Gastrocnemius medialis (tissue), 4 donors: ENCODE measurements at regions not wholly inside any gene's neighbourhood (a gene's known extent, or its start where the extent isn't known, plus 50 kb on each side); places are given as distances from the start of the nearest gene placed in this dataset.

Experiments
- ATAC-seq, 2 donors: fragments of 150-250 bp; one replicate each; pipeline ENCODE4 v1.9.1; 2016
- DNase-seq, 2 donors: peaks; one replicate each; pipeline ENCODE4 v3.0.0-alpha.2; 2019
- H3K27ac ChIP-seq, 4 donors: fragments of 200-600 bp; sonication (generic); 1 replicate in 1 of 4; 2 replicates in 3 of 4; pipeline ENCODE4 v1.5.1; 2016 to 2018; ENCODE audit warnings: mild to moderate bottlenecking in 2 of 4, moderate library complexity in 1 of 4
- H3K27me3 ChIP-seq, 3 donors: fragments of 200-600 bp; sonication (generic) in 2 of 3; 1 replicate in 1 of 3; 2 replicates in 2 of 3; pipeline versions ENCODE4 v1.5.1 to v1.6.0; 2016 to 2019; ENCODE audit warnings: mild to moderate bottlenecking in 1 of 3, moderate library complexity in 1 of 3
- H3K36me3 ChIP-seq, 2 donors: fragments of 200-600 bp; sonication (generic) in 1 of 2; one replicate each; pipeline ENCODE4 v1.5.1; 2017 to 2018
- H3K4me1 ChIP-seq, 2 donors: fragments of 200-600 bp; sonication (generic) in 1 of 2; one replicate each; pipeline ENCODE4 v1.5.1; 2016 to 2017; ENCODE audit warnings: mild to moderate bottlenecking in 2 of 2
- H3K4me3 ChIP-seq, 4 donors: fragments of 200-600 bp; sonication (generic) in 3 of 4; 1 replicate in 1 of 4; 2 replicates in 3 of 4; pipeline ENCODE4 v1.5.1; 2016 to 2019; ENCODE audit warnings: mild to moderate bottlenecking in 2 of 4
- H3K9me3 ChIP-seq, 3 donors: fragments of 200-600 bp; sonication (generic) in 2 of 3; 1 replicate in 1 of 3; 2 replicates in 2 of 3; pipeline ENCODE4 v1.5.1; 2016 to 2019
- CTCF ChIP-seq, 5 experiments: fragments of 450-650 bp in 3 of 5; fragments of 200-600 bp in 2 of 5; sonication (generic) in 2 of 5; IDR thresholded peaks in 4 of 5; conservative IDR thresholded peaks in 1 of 5; 1 replicate in 4 of 5; 2 replicates in 1 of 5; pipeline ENCODE4 v1.5.1; 2016 to 2019; ENCODE audit warnings: antibody characterized with exemption in 5 of 5, mild to moderate bottlenecking in 3 of 5, moderate library complexity in 3 of 5
- POLR2A ChIP-seq, 2 donors: fragments of 450-650 bp; IDR thresholded peaks; one replicate each; pipeline ENCODE4 v1.6.1; 2017; ENCODE audit warnings: antibody characterized with exemption in 2 of 2, mild to moderate bottlenecking in 2 of 2, moderate library complexity in 2 of 2
- in situ Hi-C, 4 donors: fragments of 200-750 bp; cut with MboI; loops; one replicate each; pipeline versions ENCODE4 v1.15.0 to v1.8.0; 2017; ENCODE audit warnings: low sequenced_read_pairs in 4 of 4
- intact Hi-C: fragments of 100-400 bp; cut with DNase I; formaldehyde crosslinking; loops from one replicate; pipeline ENCODE4 v1.15.1; 2023; ENCODE audit warnings: low total_unique reads

- in situ Hi-C loops: loop anchor here in 2 of 4 donors (10.0 to 25.0 kb wide), 3 partner anchors 155 to 655 kb away; no protein-coding TSS in a partner anchor
- no peak overlapping the region for H3K4me3 ChIP-seq
- H3K36me3 ChIP-seq: no peaks in the 10 kb centered on the region
- H3K9me3 ChIP-seq: no peaks in the 10 kb centered on the region
- intact Hi-C loops: loop anchor here (10.0 kb wide), 1 partner anchor 913 kb away; no protein-coding TSS in a partner anchor
- H3K4me1 ChIP-seq: peaks cover under 1 to 6% of the 10 kb centered on the region in 2 donors
- H3K27me3 ChIP-seq: no peaks in the 10 kb centered on the region
- TF ChIP-seq CTCF (IDR thresholded peaks at IDR 0.05 in 4 of 5, conservative IDR thresholded peaks at IDR 0.05 in 1 of 5) (no peak), POLR2A (IDR thresholded peaks at IDR 0.05) (no peak)
- no peak for ATAC-seq
- DNase-seq: no peak
- no peak overlapping the region for H3K27ac ChIP-seq
Measured at GRCh38 chr4:138032222-138032621, 209.9 kb downstream of the SLC7A11 start.

GRCh38 chr4:138030375-138030774 is 211.8 kb downstream of the SLC7A11 start:
- in situ Hi-C loops: loop anchor here in 2 of 4 donors (10.0 to 25.0 kb wide), 3 partner anchors 157 to 657 kb away; no protein-coding TSS in a partner anchor
- Histone ChIP-seq H3K4me1 (no peaks in the 10 kb centered on the region), H3K27me3 (no peaks in the 10 kb centered on the region), H3K9me3 (no peaks in the 10 kb centered on the region), H3K4me3 (no peak overlapping the region), H3K27ac (no peak overlapping the region), H3K36me3 (no peaks in the 10 kb centered on the region)
- intact Hi-C loops: loop anchor here (10.0 kb wide), 1 partner anchor 914 kb away; no protein-coding TSS in a partner anchor
- no peak for ATAC-seq
- DNase-seq: no peak
- TF ChIP-seq CTCF (IDR thresholded peaks at IDR 0.05 in 4 of 5, conservative IDR thresholded peaks at IDR 0.05 in 1 of 5): no peak
- TF ChIP-seq POLR2A (IDR thresholded peaks at IDR 0.05): no peak

GRCh38 chr4:138028923-138029322 is 213.2 kb downstream of the SLC7A11 start:
- H3K4me3 ChIP-seq: no peak overlapping the region
- H3K4me1 ChIP-seq: no peaks in the 10 kb centered on the region
- no peaks in the 10 kb centered on the region for H3K36me3 ChIP-seq
- H3K27me3 ChIP-seq: no peaks in the 10 kb centered on the region
- TF ChIP-seq CTCF (IDR thresholded peaks at IDR 0.05 in 4 of 5, conservative IDR thresholded peaks at IDR 0.05 in 1 of 5): no peak
- TF ChIP-seq POLR2A (IDR thresholded peaks at IDR 0.05): no peak
- ATAC-seq: no peak
- no peak for DNase-seq
- intact Hi-C loops (no loop called here), in situ Hi-C loops (loop anchor here in 2 of 4 donors (25.0 kb wide), 2 partner anchors 158 to 658 kb away; no protein-coding TSS in a partner anchor)
- no peak overlapping the region for H3K27ac ChIP-seq
- H3K9me3 ChIP-seq: no peaks in the 10 kb centered on the region

GRCh38 chr4:138021139-138021830 is 220.9 kb downstream of the SLC7A11 start:
- Histone ChIP-seq H3K4me1 (no peaks in the 10 kb centered on the region), H3K27me3 (no peaks in the 10 kb centered on the region), H3K27ac (no peak overlapping the region), H3K9me3 (no peaks in the 10 kb centered on the region), H3K4me3 (no peak overlapping the region), H3K36me3 (no peaks in the 10 kb centered on the region)
- no peak for ATAC-seq
- intact Hi-C loops: no loop called here
- TF ChIP-seq POLR2A (IDR thresholded peaks at IDR 0.05) (no peak), CTCF (IDR thresholded peaks at IDR 0.05 in 4 of 5, conservative IDR thresholded peaks at IDR 0.05 in 1 of 5) (no peak)
- no peak for DNase-seq
- in situ Hi-C loops: no loop called here
